HEK293 (cell line): ENCODE measurements at regions not wholly inside any gene's neighbourhood (a gene's known extent, or its start where the extent isn't known, plus 50 kb on each side); places are given as distances from the start of the nearest gene placed in this dataset.

Experiments
- GLI4 ChIP-seq: fragments of 450-650 bp; formaldehyde crosslinking; IDR thresholded peaks from 2 replicates; pipeline ENCODE4 v1.5.1; 2016; ENCODE audit warnings: missing biosample characterization, missing genetic modification characterization
- RBAK ChIP-seq: fragments of 450-650 bp; formaldehyde crosslinking; IDR thresholded peaks from 2 replicates; pipeline ENCODE4 v1.5.1; 2016; ENCODE audit warnings: missing biosample characterization, missing genetic modification characterization
- TCF7L2 ChIP-seq: IDR thresholded peaks from 2 replicates; pipeline ENCODE4 v1.6.1; 2011; ENCODE audit warnings: low read depth, mild to moderate bottlenecking, inconsistent platforms, low read length, moderate library complexity, borderline replicate concordance
- ZNF175 ChIP-seq: fragments of 450-650 bp; formaldehyde crosslinking; IDR thresholded peaks from 2 replicates; pipeline ENCODE4 v1.5.1; 2016; ENCODE audit warnings: missing biosample characterization, missing genetic modification characterization
- ZNF510 ChIP-seq: fragments of 450-650 bp; formaldehyde crosslinking; IDR thresholded peaks from 2 replicates; pipeline ENCODE4 v1.5.1; 2018; ENCODE audit warnings: mild to moderate bottlenecking, missing genetic modification characterization, missing biosample characterization; ENCODE audit not compliant: insufficient replicate concordance
- ZNF549 ChIP-seq: fragments of 450-650 bp; IDR thresholded peaks from 2 replicates; pipeline ENCODE4 v1.5.1; 2018; ENCODE audit warnings: missing biosample characterization, missing genetic modification characterization, mild to moderate bottlenecking, inconsistent platforms, moderate library complexity
- ZSCAN16 ChIP-seq: fragments of 450-650 bp; formaldehyde crosslinking; IDR thresholded peaks from 2 replicates; pipeline ENCODE4 v1.5.1; 2016; ENCODE audit warnings: missing biosample characterization, missing genetic modification characterization
- TF ChIP-seq, protein P1 (sequence below): fragments of 450-650 bp; formaldehyde crosslinking; IDR thresholded peaks from 2 replicates; pipeline ENCODE4 v1.5.1; 2016; ENCODE audit warnings: missing biosample characterization, missing genetic modification characterization
- TF ChIP-seq, protein P2 (sequence below): fragments of 450-650 bp; formaldehyde crosslinking; IDR thresholded peaks from 2 replicates; pipeline ENCODE4 v1.5.1; 2016; ENCODE audit warnings: missing biosample characterization, missing genetic modification characterization
- TF ChIP-seq, protein P3 (sequence below): fragments of 450-650 bp; formaldehyde crosslinking; IDR thresholded peaks from 2 replicates; pipeline ENCODE4 v1.5.1; 2016; ENCODE audit warnings: missing biosample characterization, missing genetic modification characterization
- TF ChIP-seq, protein P4 (sequence below): fragments of 450-650 bp; formaldehyde crosslinking; conservative IDR thresholded peaks from 2 replicates; pipeline ENCODE4 v1.5.1; 2016; ENCODE audit warnings: low read depth, missing biosample characterization, missing genetic modification characterization

DNA sequence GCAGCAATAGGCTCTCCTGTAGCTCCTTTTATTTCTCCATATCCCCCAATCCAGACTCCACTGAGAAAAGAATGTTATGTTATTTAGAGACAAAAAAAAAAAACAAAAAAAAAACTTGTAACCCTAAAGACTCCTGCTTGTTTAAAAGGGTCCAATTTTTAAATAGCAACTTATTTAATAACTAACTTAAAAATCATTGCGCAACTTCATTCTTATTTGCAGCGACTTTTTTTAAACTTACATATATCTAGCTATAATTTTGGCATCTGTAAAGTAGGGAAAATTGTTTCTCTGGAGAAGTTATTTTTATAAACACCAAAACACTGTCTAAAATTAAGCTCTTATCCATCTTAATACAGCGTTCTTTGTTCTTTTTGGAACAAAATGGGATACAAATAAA, 59.0 kb upstream of the ZC3HAV1 start:
- TF ChIP-seq ZSCAN16 (tag by site-specific recombination) (no peak), GLI4 (tag by site-specific recombination) (no peak), ZNF175 (no peak), ZNF549 (tag by site-specific recombination) (no peak), RBAK (no peak), ZNF510 (tag by site-specific recombination) (no peak), TCF7L2 (no peak)
- TF ChIP-seq, protein P1, sequence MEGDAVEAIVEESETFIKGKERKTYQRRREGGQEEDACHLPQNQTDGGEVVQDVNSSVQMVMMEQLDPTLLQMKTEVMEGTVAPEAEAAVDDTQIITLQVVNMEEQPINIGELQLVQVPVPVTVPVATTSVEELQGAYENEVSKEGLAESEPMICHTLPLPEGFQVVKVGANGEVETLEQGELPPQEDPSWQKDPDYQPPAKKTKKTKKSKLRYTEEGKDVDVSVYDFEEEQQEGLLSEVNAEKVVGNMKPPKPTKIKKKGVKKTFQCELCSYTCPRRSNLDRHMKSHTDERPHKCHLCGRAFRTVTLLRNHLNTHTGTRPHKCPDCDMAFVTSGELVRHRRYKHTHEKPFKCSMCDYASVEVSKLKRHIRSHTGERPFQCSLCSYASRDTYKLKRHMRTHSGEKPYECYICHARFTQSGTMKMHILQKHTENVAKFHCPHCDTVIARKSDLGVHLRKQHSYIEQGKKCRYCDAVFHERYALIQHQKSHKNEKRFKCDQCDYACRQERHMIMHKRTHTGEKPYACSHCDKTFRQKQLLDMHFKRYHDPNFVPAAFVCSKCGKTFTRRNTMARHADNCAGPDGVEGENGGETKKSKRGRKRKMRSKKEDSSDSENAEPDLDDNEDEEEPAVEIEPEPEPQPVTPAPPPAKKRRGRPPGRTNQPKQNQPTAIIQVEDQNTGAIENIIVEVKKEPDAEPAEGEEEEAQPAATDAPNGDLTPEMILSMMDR (tag by site-specific recombination), result no peak
- TF ChIP-seq, protein P2, sequence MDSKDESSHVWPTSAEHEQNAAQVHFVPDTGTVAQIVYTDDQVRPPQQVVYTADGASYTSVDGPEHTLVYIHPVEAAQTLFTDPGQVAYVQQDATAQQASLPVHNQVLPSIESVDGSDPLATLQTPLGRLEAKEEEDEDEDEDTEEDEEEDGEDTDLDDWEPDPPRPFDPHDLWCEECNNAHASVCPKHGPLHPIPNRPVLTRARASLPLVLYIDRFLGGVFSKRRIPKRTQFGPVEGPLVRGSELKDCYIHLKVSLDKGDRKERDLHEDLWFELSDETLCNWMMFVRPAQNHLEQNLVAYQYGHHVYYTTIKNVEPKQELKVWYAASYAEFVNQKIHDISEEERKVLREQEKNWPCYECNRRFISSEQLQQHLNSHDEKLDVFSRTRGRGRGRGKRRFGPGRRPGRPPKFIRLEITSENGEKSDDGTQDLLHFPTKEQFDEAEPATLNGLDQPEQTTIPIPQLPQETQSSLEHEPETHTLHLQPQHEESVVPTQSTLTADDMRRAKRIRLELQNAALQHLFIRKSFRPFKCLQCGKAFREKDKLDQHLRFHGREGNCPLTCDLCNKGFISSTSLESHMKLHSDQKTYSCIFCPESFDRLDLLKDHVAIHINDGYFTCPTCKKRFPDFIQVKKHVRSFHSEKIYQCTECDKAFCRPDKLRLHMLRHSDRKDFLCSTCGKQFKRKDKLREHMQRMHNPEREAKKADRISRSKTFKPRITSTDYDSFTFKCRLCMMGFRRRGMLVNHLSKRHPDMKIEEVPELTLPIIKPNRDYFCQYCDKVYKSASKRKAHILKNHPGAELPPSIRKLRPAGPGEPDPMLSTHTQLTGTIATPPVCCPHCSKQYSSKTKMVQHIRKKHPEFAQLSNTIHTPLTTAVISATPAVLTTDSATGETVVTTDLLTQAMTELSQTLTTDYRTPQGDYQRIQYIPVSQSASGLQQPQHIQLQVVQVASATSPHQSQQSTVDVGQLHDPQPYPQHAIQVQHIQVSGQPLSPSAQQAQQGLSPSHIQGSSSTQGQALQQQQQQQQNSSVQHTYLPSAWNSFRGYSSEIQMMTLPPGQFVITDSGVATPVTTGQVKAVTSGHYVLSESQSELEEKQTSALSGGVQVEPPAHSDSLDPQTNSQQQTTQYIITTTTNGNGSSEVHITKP, result no peak
- TF ChIP-seq, protein P3, sequence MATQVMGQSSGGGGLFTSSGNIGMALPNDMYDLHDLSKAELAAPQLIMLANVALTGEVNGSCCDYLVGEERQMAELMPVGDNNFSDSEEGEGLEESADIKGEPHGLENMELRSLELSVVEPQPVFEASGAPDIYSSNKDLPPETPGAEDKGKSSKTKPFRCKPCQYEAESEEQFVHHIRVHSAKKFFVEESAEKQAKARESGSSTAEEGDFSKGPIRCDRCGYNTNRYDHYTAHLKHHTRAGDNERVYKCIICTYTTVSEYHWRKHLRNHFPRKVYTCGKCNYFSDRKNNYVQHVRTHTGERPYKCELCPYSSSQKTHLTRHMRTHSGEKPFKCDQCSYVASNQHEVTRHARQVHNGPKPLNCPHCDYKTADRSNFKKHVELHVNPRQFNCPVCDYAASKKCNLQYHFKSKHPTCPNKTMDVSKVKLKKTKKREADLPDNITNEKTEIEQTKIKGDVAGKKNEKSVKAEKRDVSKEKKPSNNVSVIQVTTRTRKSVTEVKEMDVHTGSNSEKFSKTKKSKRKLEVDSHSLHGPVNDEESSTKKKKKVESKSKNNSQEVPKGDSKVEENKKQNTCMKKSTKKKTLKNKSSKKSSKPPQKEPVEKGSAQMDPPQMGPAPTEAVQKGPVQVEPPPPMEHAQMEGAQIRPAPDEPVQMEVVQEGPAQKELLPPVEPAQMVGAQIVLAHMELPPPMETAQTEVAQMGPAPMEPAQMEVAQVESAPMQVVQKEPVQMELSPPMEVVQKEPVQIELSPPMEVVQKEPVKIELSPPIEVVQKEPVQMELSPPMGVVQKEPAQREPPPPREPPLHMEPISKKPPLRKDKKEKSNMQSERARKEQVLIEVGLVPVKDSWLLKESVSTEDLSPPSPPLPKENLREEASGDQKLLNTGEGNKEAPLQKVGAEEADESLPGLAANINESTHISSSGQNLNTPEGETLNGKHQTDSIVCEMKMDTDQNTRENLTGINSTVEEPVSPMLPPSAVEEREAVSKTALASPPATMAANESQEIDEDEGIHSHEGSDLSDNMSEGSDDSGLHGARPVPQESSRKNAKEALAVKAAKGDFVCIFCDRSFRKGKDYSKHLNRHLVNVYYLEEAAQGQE, result no peak
- TF ChIP-seq, protein P4, sequence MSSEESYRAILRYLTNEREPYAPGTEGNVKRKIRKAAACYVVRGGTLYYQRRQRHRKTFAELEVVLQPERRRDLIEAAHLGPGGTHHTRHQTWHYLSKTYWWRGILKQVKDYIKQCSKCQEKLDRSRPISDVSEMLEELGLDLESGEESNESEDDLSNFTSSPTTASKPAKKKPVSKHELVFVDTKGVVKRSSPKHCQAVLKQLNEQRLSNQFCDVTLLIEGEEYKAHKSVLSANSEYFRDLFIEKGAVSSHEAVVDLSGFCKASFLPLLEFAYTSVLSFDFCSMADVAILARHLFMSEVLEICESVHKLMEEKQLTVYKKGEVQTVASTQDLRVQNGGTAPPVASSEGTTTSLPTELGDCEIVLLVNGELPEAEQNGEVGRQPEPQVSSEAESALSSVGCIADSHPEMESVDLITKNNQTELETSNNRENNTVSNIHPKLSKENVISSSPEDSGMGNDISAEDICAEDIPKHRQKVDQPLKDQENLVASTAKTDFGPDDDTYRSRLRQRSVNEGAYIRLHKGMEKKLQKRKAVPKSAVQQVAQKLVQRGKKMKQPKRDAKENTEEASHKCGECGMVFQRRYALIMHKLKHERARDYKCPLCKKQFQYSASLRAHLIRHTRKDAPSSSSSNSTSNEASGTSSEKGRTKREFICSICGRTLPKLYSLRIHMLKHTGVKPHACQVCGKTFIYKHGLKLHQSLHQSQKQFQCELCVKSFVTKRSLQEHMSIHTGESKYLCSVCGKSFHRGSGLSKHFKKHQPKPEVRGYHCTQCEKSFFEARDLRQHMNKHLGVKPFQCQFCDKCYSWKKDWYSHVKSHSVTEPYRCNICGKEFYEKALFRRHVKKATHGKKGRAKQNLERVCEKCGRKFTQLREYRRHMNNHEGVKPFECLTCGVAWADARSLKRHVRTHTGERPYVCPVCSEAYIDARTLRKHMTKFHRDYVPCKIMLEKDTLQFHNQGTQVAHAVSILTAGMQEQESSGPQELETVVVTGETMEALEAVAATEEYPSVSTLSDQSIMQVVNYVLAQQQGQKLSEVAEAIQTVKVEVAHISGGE (tag by site-specific recombination), result no peak
